Right forelimb (tissue), 1 donor: ENCODE measurements at regions not wholly inside any gene's neighbourhood (a gene's known extent, or its start where the extent isn't known, plus 50 kb on each side); places are given as distances from the start of the nearest gene placed in this dataset.

ENCODE experiments used
- DNase-seq: peaks from one replicate; pipeline ENCODE4 v3.0.0-alpha.2; 2018

- no peak for DNase-seq
These were observed 53.8 kb upstream of the PTGFR start for GRCh38 chr1:78436961-78437360.

- no peak for DNase-seq
These were observed 53.4 kb upstream of the PTGFR start for GRCh38 chr1:78437396-78437795.

- no peak for DNase-seq
These were observed 52.8 kb upstream of the PTGFR start for GRCh38 chr1:78437941-78438340.

- no peak for DNase-seq
These were observed 50.4 kb upstream of the PTGFR start for GRCh38 chr1:78440381-78440793.
